ENCODE measurements at regions not wholly inside any gene's neighbourhood (a gene's known extent, or its start where the extent isn't known, plus 50 kb on each side); places are given as distances from the start of the nearest gene placed in this dataset.

DNA sequence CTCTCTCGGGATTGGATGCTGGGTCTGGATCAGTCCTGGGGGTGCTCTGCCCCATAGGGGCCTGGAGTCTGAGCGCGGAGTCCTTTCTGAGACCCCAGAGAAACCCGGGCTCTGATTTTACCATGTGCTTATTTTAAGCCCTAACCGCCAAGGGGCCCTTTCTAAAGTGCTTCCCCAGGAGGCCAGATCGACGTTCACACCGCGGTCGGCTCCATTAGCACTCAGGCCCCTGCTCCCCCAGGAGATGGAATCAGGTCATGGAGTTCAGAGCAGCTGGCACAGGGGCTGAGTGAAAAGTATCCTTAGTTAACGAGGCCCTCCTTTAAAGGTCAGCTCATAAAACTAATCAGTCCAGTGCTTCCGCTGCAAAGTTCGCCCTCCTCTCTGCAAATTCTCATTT, 159.4 kb upstream of the COBL start:
- Histone ChIP-seq H3K4me1 (ENCODE audit: control insufficient read depth, low read depth, low read length) (peaks cover 6% of the 10 kb centered on the region), H3K36me3 (ENCODE audit: control insufficient read depth, low read depth, low read length) (no peaks in the 10 kb centered on the region), H3K27me3 (ENCODE audit: control insufficient read depth, insufficient read depth, low read length) (peaks cover 13% of the 10 kb centered on the region), H3K4me3 (ENCODE audit: low read length) (no peak overlapping the region), H3K9me3 (ENCODE audit: control insufficient read depth, low read depth, low read length) (no peaks in the 10 kb centered on the region), H3K9ac (ENCODE audit: low read length) (no peak overlapping the region), H3K27ac (ENCODE audit: low read length) (no peak overlapping the region)

DNA sequence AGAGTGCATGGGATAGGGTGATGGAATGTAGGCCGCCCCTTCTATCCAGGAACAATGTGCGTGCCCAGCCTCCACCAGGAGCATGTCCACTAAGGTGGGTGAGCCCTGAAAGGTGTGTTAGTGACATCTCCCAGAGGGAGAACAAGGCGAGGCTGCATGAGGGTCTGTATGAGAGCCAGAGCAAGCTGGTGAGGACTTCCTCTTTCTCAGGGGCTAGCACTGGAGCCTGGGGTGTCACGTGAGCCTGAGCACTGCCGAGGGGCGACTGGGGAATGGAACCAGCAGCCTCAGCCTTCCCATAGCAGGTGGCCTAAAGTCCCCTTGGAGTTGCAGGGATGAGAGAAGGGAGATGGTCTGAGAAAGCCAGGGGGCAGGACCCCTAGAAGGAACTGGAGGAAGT, 156.3 kb upstream of the COBL start:
- H3K27me3 ChIP-seq (ENCODE audit: control insufficient read depth, insufficient read depth, low read length): peaks cover 19% of the 10 kb centered on the region
- H3K9ac ChIP-seq (ENCODE audit: low read length): no peak overlapping the region
- H3K36me3 ChIP-seq (ENCODE audit: control insufficient read depth, low read depth, low read length): no peaks in the 10 kb centered on the region
- H3K4me3 ChIP-seq (ENCODE audit: low read length): no peak overlapping the region
- no peak overlapping the region for H3K27ac ChIP-seq (ENCODE audit: low read length)
- H3K4me1 ChIP-seq (ENCODE audit: control insufficient read depth, low read depth, low read length): peaks cover 6% of the 10 kb centered on the region
- H3K9me3 ChIP-seq (ENCODE audit: control insufficient read depth, low read depth, low read length): no peaks in the 10 kb centered on the region

DNA sequence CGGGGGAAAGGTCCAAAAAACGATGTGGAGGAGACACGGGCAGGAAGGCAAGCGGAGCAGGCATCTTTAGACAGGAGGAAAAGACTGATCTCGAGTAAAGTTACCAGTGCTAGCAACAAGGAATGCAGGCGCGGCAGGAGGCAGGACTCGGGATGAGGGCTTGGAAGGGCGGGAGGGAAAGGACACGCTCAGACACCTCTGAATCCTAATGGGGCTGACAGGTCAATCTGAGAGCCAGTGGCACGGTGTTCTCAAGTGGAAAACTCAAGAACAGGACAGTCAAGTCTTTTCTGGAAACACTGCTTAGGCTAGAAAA, 155.3 kb upstream of the COBL start:
- Histone ChIP-seq H3K4me1 (ENCODE audit: control insufficient read depth, low read depth, low read length) (peaks cover 6% of the 10 kb centered on the region), H3K36me3 (ENCODE audit: control insufficient read depth, low read depth, low read length) (no peaks in the 10 kb centered on the region), H3K27me3 (ENCODE audit: control insufficient read depth, insufficient read depth, low read length) (peaks cover 19% of the 10 kb centered on the region), H3K9ac (ENCODE audit: low read length) (no peak overlapping the region), H3K4me3 (ENCODE audit: low read length) (peak overlapping the region; percentile 44), H3K9me3 (ENCODE audit: control insufficient read depth, low read depth, low read length) (no peaks in the 10 kb centered on the region), H3K27ac (ENCODE audit: low read length) (no peak overlapping the region)

DNA sequence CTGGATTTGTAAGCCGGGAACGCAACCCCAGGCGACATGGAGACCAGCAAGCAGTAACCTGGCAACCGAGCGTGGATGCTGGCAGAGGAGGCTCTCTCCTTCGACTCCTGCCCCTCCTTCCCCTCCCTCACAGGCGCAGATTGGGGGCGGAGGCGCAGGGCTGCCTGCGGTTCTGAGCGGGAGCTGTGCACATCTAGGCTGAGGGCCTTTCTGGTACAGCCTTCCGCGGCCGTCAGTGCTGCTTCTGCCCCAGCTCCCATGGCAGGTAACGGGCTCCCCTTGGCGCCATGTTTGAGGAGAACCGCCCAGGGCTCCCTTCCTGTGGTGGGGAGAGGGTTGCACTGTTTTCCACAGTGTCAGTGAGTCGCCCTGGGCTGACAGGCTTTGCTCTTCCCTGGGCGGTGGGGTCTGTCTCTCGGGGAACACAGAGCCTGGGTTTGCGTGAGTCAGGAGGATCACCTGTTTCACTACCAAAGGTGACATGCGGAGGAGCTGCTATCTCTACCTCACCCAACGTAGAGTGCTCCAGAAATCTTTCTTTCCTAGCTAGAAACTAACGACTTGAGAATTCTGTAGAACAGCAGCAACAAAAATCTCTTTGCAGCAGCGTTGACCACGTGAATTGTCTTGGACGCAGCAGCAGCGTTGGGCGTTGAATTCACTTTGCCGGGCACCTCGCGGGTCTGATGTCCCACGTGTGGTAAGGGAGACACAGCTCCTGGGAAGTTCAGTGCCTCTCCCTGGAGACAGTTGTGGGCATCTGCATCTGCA, 154.8 kb upstream of the COBL start:
- peaks cover 6% of the 10 kb centered on the region for H3K4me1 ChIP-seq (ENCODE audit: control insufficient read depth, low read depth, low read length)
- no peak overlapping the region for H3K27ac ChIP-seq (ENCODE audit: low read length)
- H3K4me3 ChIP-seq (ENCODE audit: low read length): peak overlapping the region; percentile 44
- peaks cover 19% of the 10 kb centered on the region for H3K27me3 ChIP-seq (ENCODE audit: control insufficient read depth, insufficient read depth, low read length)
- no peaks in the 10 kb centered on the region for H3K9me3 ChIP-seq (ENCODE audit: control insufficient read depth, low read depth, low read length)
- H3K36me3 ChIP-seq (ENCODE audit: control insufficient read depth, low read depth, low read length): no peaks in the 10 kb centered on the region
- no peak overlapping the region for H3K9ac ChIP-seq (ENCODE audit: low read length)

DNA sequence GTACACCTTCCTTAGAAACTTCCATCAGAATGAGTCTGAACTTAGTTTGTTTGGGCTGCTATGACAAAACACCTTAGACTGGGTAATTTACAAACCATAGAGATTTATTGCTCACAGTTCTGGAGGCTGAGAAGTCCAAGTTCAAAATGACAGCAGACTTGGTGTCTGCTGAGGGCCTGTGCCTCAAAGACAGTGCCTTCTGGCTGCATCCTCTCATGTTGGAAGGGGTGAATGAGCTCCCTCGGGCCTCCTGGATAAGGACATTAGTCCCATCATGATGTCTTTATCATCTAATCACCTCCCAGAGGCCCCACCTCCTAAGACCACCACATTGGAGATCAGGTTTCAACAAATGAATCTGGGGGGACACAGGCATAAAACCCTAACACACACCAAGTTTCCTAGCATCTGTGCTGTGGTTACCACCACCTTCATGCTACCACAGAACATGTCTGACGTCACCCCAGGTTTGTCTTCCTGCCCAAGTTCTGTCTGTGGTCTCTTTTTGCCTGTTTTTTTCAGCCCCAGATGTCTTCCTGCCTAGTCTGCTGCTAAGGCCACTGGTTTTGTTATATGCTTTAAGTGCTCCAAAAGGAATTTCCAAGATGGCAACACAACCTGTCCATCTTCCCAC, 150.9 kb upstream of the COBL start:
- Histone ChIP-seq H3K27me3 (ENCODE audit: control insufficient read depth, insufficient read depth, low read length) (peaks cover 19% of the 10 kb centered on the region), H3K9me3 (ENCODE audit: control insufficient read depth, low read depth, low read length) (no peaks in the 10 kb centered on the region)

DNA sequence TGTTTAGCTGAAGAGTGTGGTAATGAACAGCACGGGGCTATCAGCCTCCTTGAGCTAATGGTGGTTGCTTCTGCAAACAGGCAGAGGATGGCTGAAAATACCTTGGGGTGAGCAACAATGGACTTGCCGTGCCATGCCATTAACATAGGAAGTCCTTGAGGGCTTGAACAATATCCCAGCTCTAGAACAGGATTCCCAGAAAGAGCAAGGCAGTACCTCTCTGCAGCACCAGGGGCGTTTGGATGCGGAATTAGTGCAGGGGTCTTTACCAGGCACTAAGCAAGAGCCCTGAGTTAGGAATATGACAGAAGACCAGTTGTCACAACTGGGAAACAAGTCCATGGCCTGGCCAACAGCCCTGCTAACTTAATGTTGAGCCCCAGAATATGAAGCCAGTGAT, 143.2 kb upstream of the COBL start:
- no peak overlapping the region for H3K9ac ChIP-seq (ENCODE audit: low read length)
- no peak overlapping the region for H3K4me3 ChIP-seq (ENCODE audit: low read length)
- no peaks in the 10 kb centered on the region for H3K27me3 ChIP-seq (ENCODE audit: control insufficient read depth, insufficient read depth, low read length)
- H3K27ac ChIP-seq (ENCODE audit: low read length): no peak overlapping the region
- H3K9me3 ChIP-seq (ENCODE audit: control insufficient read depth, low read depth, low read length): no peaks in the 10 kb centered on the region
- H3K4me1 ChIP-seq (ENCODE audit: control insufficient read depth, low read depth, low read length): peaks cover 8% of the 10 kb centered on the region
- no peaks in the 10 kb centered on the region for H3K36me3 ChIP-seq (ENCODE audit: control insufficient read depth, low read depth, low read length)

More for the DNA sequence above, 150.9 kb upstream of the COBL start:
- Histone ChIP-seq H3K4me1 (ENCODE audit: control insufficient read depth, low read depth, low read length) (peaks cover 6% of the 10 kb centered on the region), H3K27ac (ENCODE audit: low read length) (no peak overlapping the region), H3K36me3 (ENCODE audit: control insufficient read depth, low read depth, low read length) (no peaks in the 10 kb centered on the region), H3K4me3 (ENCODE audit: low read length) (no peak overlapping the region), H3K9ac (ENCODE audit: low read length) (no peak overlapping the region)

DNA sequence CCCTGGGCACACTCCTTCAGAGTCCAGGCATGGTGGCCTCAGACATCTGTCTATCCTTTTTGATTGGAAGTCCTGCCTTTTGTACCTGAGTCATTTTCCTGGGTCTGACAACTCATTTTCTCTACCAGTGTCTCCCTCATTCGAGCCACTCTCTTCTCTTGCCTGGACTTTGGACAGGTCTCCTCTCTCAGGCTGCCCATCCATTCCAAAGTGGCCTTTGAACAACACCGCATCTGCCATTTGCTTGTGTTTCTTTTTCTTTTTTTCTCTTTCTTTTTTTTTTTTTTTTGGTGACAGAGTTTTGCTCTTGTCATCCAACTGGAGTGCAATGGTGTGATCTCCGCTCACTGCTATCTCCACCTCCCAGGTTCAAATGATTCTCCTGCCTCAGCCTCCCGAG, 142.1 kb upstream of the COBL start:
- no peaks in the 10 kb centered on the region for H3K27me3 ChIP-seq (ENCODE audit: control insufficient read depth, insufficient read depth, low read length)

DNA sequence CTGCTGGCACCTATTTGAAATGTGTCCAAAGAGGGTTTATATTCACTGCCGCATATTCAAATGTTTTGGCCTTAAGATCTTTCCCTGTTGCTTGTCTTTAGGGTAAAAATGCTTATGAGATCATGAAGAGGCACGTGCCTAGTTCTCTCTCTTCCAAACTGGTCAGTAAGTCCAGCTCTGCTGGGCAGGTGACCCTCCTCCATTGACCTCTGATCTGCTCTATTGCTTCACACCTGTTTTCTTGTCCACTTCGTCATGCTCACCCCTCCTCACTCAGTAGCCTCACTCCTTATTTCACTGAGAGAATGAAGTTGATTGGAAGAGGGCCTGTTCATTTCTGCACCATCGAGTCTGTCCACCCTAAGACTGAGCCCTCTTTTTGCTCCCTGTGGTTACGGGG, 140.5 kb upstream of the COBL start:
- no peak overlapping the region for H3K4me3 ChIP-seq (ENCODE audit: low read length)
- no peaks in the 10 kb centered on the region for H3K9me3 ChIP-seq (ENCODE audit: control insufficient read depth, low read depth, low read length)
- H3K36me3 ChIP-seq (ENCODE audit: control insufficient read depth, low read depth, low read length): no peaks in the 10 kb centered on the region
- H3K27ac ChIP-seq (ENCODE audit: low read length): no peak overlapping the region
- H3K4me1 ChIP-seq (ENCODE audit: control insufficient read depth, low read depth, low read length): peaks cover 17% of the 10 kb centered on the region
- no peaks in the 10 kb centered on the region for H3K27me3 ChIP-seq (ENCODE audit: control insufficient read depth, insufficient read depth, low read length)
- H3K9ac ChIP-seq (ENCODE audit: low read length): no peak overlapping the region

More for the DNA sequence above, 142.1 kb upstream of the COBL start:
- H3K9me3 ChIP-seq (ENCODE audit: control insufficient read depth, low read depth, low read length): no peaks in the 10 kb centered on the region
- no peaks in the 10 kb centered on the region for H3K36me3 ChIP-seq (ENCODE audit: control insufficient read depth, low read depth, low read length)
- H3K4me1 ChIP-seq (ENCODE audit: control insufficient read depth, low read depth, low read length): peaks cover 8% of the 10 kb centered on the region
- H3K9ac ChIP-seq (ENCODE audit: low read length): no peak overlapping the region
- H3K27ac ChIP-seq (ENCODE audit: low read length): no peak overlapping the region
- H3K4me3 ChIP-seq (ENCODE audit: low read length): no peak overlapping the region

DNA sequence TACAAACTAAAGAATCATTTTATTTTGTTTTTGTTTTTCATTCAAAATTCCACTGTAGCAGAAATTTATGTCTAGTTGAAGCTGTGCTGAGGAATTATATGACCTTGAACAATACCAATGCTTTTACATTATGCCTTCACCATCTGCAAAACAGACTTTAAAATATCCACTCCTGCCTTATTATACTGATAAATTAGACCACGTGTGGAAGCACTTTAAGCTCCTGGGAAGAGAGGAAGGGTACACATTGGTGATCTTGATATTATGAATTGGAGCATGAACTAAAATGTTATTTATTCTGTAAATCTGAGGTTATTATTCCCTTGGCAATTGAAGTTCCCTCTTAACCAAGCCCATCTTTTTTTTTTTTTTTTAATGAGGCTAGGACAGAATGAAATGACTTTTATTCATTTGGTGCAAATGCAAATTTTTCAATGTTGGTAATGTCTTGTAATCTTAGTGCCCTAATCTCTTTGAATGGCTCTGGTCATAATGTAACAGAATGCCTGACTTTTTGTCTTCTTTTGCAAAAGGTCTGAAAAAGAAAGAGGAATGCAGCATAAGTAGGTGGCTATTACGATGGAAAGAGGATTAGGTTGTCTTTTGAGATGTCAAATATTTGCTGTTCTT, 139.9 kb upstream of the COBL start:
- H3K4me3 ChIP-seq (ENCODE audit: low read length): no peak overlapping the region
- no peak overlapping the region for H3K27ac ChIP-seq (ENCODE audit: low read length)
- peaks cover under 1% of the 10 kb centered on the region for H3K27me3 ChIP-seq (ENCODE audit: control insufficient read depth, insufficient read depth, low read length)
- no peaks in the 10 kb centered on the region for H3K9me3 ChIP-seq (ENCODE audit: control insufficient read depth, low read depth, low read length)
- no peak overlapping the region for H3K9ac ChIP-seq (ENCODE audit: low read length)
- H3K36me3 ChIP-seq (ENCODE audit: control insufficient read depth, low read depth, low read length): no peaks in the 10 kb centered on the region
- H3K4me1 ChIP-seq (ENCODE audit: control insufficient read depth, low read depth, low read length): peaks cover 22% of the 10 kb centered on the region

DNA sequence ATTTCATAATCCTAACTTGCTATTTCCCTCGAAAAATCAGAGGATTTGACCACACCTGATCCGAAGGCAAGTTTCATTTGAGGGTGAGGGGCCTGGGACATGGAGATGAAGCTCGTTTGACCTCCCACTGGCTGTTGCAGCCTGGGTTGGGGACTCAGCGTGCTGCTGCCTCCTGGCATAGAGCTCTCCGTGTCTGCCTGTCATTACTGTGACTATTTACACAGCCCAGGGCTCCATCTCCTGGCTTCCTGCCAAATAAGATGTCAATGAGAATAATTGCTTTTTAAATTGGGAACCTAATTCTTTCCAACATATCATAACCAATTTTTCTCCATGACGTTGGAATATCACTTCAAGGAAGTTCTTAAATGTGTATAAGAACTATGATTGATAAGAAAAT, 139.3 kb upstream of the COBL start:
- Histone ChIP-seq H3K4me3 (ENCODE audit: low read length) (no peak overlapping the region), H3K27ac (ENCODE audit: low read length) (no peak overlapping the region), H3K9ac (ENCODE audit: low read length) (no peak overlapping the region), H3K4me1 (ENCODE audit: control insufficient read depth, low read depth, low read length) (peaks cover 23% of the 10 kb centered on the region), H3K36me3 (ENCODE audit: control insufficient read depth, low read depth, low read length) (no peaks in the 10 kb centered on the region), H3K9me3 (ENCODE audit: control insufficient read depth, low read depth, low read length) (no peaks in the 10 kb centered on the region), H3K27me3 (ENCODE audit: control insufficient read depth, insufficient read depth, low read length) (peaks cover 6% of the 10 kb centered on the region)

DNA sequence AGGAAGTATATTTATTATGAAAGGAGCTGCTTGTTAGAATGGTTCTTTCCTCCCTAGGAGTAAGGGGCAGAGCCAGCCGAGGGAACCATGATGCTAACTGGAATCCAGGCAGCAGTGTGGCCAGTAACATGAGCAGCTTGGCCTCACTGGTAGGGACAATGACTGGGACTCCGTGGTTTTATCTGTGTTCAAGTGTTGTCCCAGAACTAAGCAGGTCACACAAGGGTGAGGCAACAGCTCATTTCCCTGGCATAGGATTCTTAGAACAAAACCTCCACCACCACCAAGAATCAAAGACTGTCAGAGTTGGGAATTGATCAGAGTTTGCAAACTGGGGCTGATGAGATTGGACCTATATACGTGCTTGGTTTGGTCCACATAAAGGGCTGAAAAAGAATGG, 138.9 kb upstream of the COBL start:
- H3K27me3 ChIP-seq (ENCODE audit: control insufficient read depth, insufficient read depth, low read length): peaks cover 7% of the 10 kb centered on the region
- no peak overlapping the region for H3K9ac ChIP-seq (ENCODE audit: low read length)
- no peak overlapping the region for H3K4me3 ChIP-seq (ENCODE audit: low read length)
- H3K4me1 ChIP-seq (ENCODE audit: control insufficient read depth, low read depth, low read length): peaks cover 23% of the 10 kb centered on the region
- no peaks in the 10 kb centered on the region for H3K36me3 ChIP-seq (ENCODE audit: control insufficient read depth, low read depth, low read length)
- no peaks in the 10 kb centered on the region for H3K9me3 ChIP-seq (ENCODE audit: control insufficient read depth, low read depth, low read length)
- no peak overlapping the region for H3K27ac ChIP-seq (ENCODE audit: low read length)

DNA sequence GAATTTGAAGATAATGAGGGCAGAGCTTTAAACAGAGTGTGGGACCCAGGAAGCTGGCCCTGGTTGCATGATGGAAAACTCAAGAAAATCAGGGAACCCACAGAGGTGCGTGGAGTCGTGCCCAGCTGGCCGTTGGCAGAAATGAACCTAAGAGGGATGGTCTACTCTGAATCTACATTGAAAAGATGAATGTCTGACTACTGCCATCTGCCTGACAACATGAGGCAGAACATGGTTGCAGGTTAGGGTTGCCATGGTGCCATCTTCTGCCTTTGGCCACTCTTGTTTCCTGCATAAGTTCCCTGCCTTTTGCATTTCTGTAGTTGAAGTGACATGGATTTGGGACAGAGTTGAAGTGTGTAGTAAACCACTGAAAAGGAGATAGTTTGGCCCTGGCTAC, 138.5 kb upstream of the COBL start:
- peaks cover 23% of the 10 kb centered on the region for H3K4me1 ChIP-seq (ENCODE audit: control insufficient read depth, low read depth, low read length)

More for the DNA sequence above, 138.5 kb upstream of the COBL start:
- Histone ChIP-seq H3K4me3 (ENCODE audit: low read length) (no peak overlapping the region), H3K36me3 (ENCODE audit: control insufficient read depth, low read depth, low read length) (no peaks in the 10 kb centered on the region), H3K27ac (ENCODE audit: low read length) (no peak overlapping the region), H3K9ac (ENCODE audit: low read length) (no peak overlapping the region), H3K27me3 (ENCODE audit: control insufficient read depth, insufficient read depth, low read length) (peaks cover 7% of the 10 kb centered on the region), H3K9me3 (ENCODE audit: control insufficient read depth, low read depth, low read length) (no peaks in the 10 kb centered on the region)

All from iPS-18a (cell line).